ENCODE measurements at regions not wholly inside any gene's neighbourhood (a gene's known extent, or its start where the extent isn't known, plus 50 kb on each side); places are given as distances from the start of the nearest gene placed in this dataset.
"Not testable (repeated sequence)": the region's sequence is repeated elsewhere in the genome, so short reads cannot be mapped to it uniquely, and the experiment has no call there.

DNA sequence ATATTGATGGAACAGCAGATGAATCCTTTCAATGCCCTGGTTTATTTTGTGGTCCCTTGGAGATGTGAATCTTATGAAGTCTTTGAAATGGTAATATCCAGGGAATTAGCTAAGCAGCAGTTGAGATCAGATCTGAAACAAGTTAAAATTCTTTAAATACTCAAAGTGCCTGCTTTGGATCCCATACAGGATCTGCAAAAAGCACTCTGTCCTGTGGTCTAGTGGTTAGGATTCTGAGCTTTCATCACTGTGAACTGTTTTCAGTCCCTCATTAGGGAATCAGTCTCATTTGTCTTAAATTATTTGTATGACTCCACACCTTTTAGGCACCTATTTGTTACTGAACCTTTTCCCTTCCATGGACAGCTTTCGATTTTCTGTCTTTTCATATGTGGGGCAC, 215.2 kb upstream of the TGIF2LX start:
- TF ChIP-seq, protein P1, sequence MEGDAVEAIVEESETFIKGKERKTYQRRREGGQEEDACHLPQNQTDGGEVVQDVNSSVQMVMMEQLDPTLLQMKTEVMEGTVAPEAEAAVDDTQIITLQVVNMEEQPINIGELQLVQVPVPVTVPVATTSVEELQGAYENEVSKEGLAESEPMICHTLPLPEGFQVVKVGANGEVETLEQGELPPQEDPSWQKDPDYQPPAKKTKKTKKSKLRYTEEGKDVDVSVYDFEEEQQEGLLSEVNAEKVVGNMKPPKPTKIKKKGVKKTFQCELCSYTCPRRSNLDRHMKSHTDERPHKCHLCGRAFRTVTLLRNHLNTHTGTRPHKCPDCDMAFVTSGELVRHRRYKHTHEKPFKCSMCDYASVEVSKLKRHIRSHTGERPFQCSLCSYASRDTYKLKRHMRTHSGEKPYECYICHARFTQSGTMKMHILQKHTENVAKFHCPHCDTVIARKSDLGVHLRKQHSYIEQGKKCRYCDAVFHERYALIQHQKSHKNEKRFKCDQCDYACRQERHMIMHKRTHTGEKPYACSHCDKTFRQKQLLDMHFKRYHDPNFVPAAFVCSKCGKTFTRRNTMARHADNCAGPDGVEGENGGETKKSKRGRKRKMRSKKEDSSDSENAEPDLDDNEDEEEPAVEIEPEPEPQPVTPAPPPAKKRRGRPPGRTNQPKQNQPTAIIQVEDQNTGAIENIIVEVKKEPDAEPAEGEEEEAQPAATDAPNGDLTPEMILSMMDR (IDR thresholded peaks at IDR 0.05) = not testable (repeated sequence)
- TF ChIP-seq POLR2A (IDR thresholded peaks at IDR 0.05) = not testable (repeated sequence)

Data from gastroesophageal sphincter (tissue), 3 donors.